PC-9 (cell line): ENCODE measurements at regions not wholly inside any gene's neighbourhood (a gene's known extent, or its start where the extent isn't known, plus 50 kb on each side); places are given as distances from the start of the nearest gene placed in this dataset.

Source experiments
- BruUV-seq: library from RNA; stranded (reverse); fragments of 400-500 nt; replicated peaks from 2 replicates; lab custom pipeline; 2021; lab: Mats Ljungman, UMichigan
- CTCF ChIA-PET: fragments of 300-600 bp; sonication (Branson Sonifier 250); formaldehyde crosslinking; loops from one replicate; lab custom pipeline; 2022; ENCODE audit warnings: antibody characterized with exemption; lab: Charles Lee
- POLR2A ChIA-PET: fragments of 300-600 bp; sonication (Branson Sonifier 250); formaldehyde crosslinking; loops from one replicate; lab custom pipeline; 2022; ENCODE audit warnings: antibody characterized with exemption; ENCODE audit not compliant: unreplicated experiment; lab: Charles Lee
- DNase-seq, 2 experiments: peaks; one replicate each; pipeline versions ENCODE4 v3.0.0 to v3.0.0-alpha.2; 2015 to 2022; ENCODE audit warnings: mixed read lengths in 1 of 2
- H2AFZ ChIP-seq: fragments of 200-600 bp; sonication (generic); 2 replicates; pipeline ENCODE4 v1.8.1; 2017; ENCODE audit warnings: antibody characterized with exemption
- H3F3A ChIP-seq: fragments of 200-600 bp; sonication (generic); 2 replicates; pipeline ENCODE4 v1.8.1; 2017; ENCODE audit warnings: antibody characterized with exemption, mild to moderate bottlenecking, low read depth; ENCODE audit not compliant: insufficient read depth
- H3K27ac ChIP-seq: fragments of 200-600 bp; sonication (generic); 2 replicates; pipeline ENCODE4 v1.6.1; 2016; ENCODE audit warnings: mixed run types
- H3K27me3 ChIP-seq: fragments of 200-600 bp; sonication (generic); 2 replicates; pipeline ENCODE4 v1.6.1; 2016; ENCODE audit warnings: low read depth, mixed run types; ENCODE audit not compliant: insufficient read depth
- H3K36me3 ChIP-seq: fragments of 200-600 bp; sonication (generic); 2 replicates; pipeline ENCODE4 v1.6.1; 2016; ENCODE audit warnings: low read depth, mixed run types
- H3K4me1 ChIP-seq: fragments of 200-600 bp; sonication (generic); replicated peaks from 2 replicates; pipeline ENCODE4 v1.6.1; 2016; ENCODE audit warnings: mixed run types; ENCODE audit not compliant: insufficient read depth
- H3K4me2 ChIP-seq: fragments of 200-600 bp; sonication (generic); 2 replicates; pipeline ENCODE4 v1.6.1; 2017; ENCODE audit warnings: mixed run types
- H3K4me3 ChIP-seq: fragments of 200-600 bp; sonication (generic); 2 replicates; pipeline ENCODE4 v1.6.1; 2016; ENCODE audit warnings: mixed run types
- H3K79me2 ChIP-seq: fragments of 200-600 bp; sonication (generic); 2 replicates; pipeline ENCODE4 v1.6.1; 2017; ENCODE audit warnings: low read depth, mixed run types
- H3K9me2 ChIP-seq: fragments of 200-600 bp; sonication (generic); 2 replicates; pipeline ENCODE4 v1.8.1; 2017; ENCODE audit warnings: mild to moderate bottlenecking; ENCODE audit not compliant: insufficient read depth
- H3K9me3 ChIP-seq: fragments of 200-600 bp; sonication (generic); 2 replicates; pipeline ENCODE4 v1.8.1; 2016; ENCODE audit warnings: low read depth; ENCODE audit not compliant: insufficient read depth
- H4K20me1 ChIP-seq: fragments of 200-600 bp; sonication (generic); 2 replicates; pipeline ENCODE4 v1.8.1; 2017; ENCODE audit not compliant: insufficient read depth
- EZH2 ChIP-seq: fragments of 200-600 bp; sonication (generic); IDR thresholded peaks from 2 replicates; pipeline ENCODE4 v1.8.0; 2017; ENCODE audit warnings: antibody characterized with exemption, low read depth
- intact Hi-C: fragments of 100-400 bp; cut with micrococcal nuclease; formaldehyde crosslinking; loops from one replicate; pipeline ENCODE4 v1.10.0; 2022; ENCODE audit not compliant: unreplicated experiment
- TF ChIP-seq, protein P1 (sequence below): fragments of 200-600 bp; sonication (generic); conservative IDR thresholded peaks from 2 replicates; pipeline ENCODE4 v1.6.1; 2017; ENCODE audit warnings: mixed run types, antibody characterized with exemption, mild to moderate bottlenecking, moderate library complexity

DNA sequence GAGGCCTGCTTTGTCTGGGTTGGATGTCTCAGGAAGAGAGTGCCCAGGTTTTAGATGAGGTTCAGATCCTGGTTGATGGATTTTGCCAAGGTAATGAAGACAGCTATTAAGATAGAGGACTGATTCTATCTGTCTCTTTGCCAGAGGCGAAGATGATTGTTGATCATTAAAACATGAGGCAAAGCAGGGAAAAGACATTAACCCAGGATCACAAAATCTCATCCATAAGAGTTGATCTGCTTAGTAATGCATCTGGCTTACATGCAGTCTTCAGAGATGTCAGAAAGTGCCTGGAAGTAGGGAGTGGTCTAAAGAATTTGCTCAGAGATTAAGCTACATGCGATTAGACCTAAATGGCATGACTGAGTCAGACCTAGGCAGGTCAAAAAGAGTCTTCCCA is 229.6 kb upstream of the PLD5 start:
- no peak for DNase-seq
- TF ChIP-seq, protein P1, sequence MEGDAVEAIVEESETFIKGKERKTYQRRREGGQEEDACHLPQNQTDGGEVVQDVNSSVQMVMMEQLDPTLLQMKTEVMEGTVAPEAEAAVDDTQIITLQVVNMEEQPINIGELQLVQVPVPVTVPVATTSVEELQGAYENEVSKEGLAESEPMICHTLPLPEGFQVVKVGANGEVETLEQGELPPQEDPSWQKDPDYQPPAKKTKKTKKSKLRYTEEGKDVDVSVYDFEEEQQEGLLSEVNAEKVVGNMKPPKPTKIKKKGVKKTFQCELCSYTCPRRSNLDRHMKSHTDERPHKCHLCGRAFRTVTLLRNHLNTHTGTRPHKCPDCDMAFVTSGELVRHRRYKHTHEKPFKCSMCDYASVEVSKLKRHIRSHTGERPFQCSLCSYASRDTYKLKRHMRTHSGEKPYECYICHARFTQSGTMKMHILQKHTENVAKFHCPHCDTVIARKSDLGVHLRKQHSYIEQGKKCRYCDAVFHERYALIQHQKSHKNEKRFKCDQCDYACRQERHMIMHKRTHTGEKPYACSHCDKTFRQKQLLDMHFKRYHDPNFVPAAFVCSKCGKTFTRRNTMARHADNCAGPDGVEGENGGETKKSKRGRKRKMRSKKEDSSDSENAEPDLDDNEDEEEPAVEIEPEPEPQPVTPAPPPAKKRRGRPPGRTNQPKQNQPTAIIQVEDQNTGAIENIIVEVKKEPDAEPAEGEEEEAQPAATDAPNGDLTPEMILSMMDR = no peak
- TF ChIP-seq EZH2 = no peak
- Histone ChIP-seq H3K36me3 (no peaks in the 10 kb centered on the region), H3K9me2 (no peaks in the 10 kb centered on the region), H3F3A (no peaks in the 10 kb centered on the region), H3K79me2 (no peaks in the 10 kb centered on the region), H3K4me3 (no peak overlapping the region), H2AFZ (no peak overlapping the region), H3K27ac (no peak overlapping the region), H3K27me3 (no peaks in the 10 kb centered on the region), H3K4me2 (no peak overlapping the region), H3K9me3 (no peaks in the 10 kb centered on the region), H4K20me1 (no peaks in the 10 kb centered on the region), H3K4me1 (no peaks in the 10 kb centered on the region)
- POLR2A ChIA-PET = no interaction called here
- no TSS peak for BruUV-seq
- CTCF ChIA-PET = no interaction called here
- intact Hi-C loops = no loop called here

DNA sequence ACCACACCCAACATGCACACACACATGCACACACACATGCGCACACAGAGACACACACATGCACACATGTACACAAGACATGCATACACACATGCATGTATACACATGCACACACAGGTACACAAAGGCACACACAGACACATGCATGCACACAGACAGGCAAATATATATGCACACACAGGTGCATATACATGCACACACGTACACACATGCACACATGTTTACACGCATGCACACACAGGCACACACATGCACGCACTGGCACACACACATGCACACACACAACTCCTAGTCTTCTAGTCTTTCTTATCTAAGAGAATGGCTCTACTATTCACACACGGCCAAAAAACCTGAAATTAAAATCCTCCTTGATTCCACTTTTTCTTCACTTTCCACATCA is 222.7 kb upstream of the PLD5 start:
- BruUV-seq = no TSS peak
- no peaks in the 10 kb centered on the region for H3K36me3 ChIP-seq
- H3K27me3 ChIP-seq = 0 out of 2 replicates have a peak, but pooled peaks cover 6% of the 10 kb centered on the region
- H2AFZ ChIP-seq = no peak overlapping the region
- no peaks in the 10 kb centered on the region for H3K9me2 ChIP-seq
- intact Hi-C loops = no loop called here
- CTCF ChIA-PET = no interaction called here
- POLR2A ChIA-PET = no interaction called here
- H3K27ac ChIP-seq = no peak overlapping the region
- no peaks in the 10 kb centered on the region for H3F3A ChIP-seq
- H3K79me2 ChIP-seq = no peaks in the 10 kb centered on the region
- no peaks in the 10 kb centered on the region for H3K4me1 ChIP-seq
- TF ChIP-seq EZH2 = no peak
- TF ChIP-seq, protein P1 = no peak
- no peaks in the 10 kb centered on the region for H4K20me1 ChIP-seq
- no peak overlapping the region for H3K4me2 ChIP-seq
- H3K9me3 ChIP-seq = no peaks in the 10 kb centered on the region
- DNase-seq = no peak
- H3K4me3 ChIP-seq = no peak overlapping the region

DNA sequence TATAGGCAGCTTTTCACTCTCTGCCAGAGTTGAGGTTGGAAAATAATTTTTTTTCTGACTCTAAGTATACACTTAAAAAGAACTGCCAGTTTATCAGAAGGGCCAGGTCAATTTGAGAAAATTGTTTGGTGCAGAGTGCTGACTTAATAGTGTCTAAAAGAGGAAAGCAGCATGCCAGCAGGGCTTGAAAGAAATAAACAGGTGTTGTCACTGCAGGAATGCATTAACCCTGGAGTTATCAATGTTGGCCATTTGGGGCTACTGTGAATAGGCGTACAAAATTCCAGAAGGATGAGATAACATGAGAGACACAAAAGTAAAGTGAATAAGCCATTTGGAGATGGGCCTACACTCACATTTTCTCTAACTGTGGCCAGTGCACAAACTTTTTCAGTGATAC is 220.6 kb upstream of the PLD5 start:
- no peaks in the 10 kb centered on the region for H3K4me1 ChIP-seq
- no peak overlapping the region for H3K4me3 ChIP-seq
- no peak for DNase-seq
- H3K36me3 ChIP-seq = no peaks in the 10 kb centered on the region
- ChIA-PET POLR2A (no interaction called here), CTCF (no interaction called here)
- no TSS peak for BruUV-seq
- no peaks in the 10 kb centered on the region for H4K20me1 ChIP-seq
- no peak overlapping the region for H3K27ac ChIP-seq
- H3K79me2 ChIP-seq = no peaks in the 10 kb centered on the region
- no peak overlapping the region for H3K4me2 ChIP-seq
- H3K27me3 ChIP-seq = 0 out of 2 replicates have a peak, but pooled peaks cover 6% of the 10 kb centered on the region
- intact Hi-C loops = no loop called here
- no peak overlapping the region for H2AFZ ChIP-seq
- no peaks in the 10 kb centered on the region for H3K9me2 ChIP-seq
- no peaks in the 10 kb centered on the region for H3F3A ChIP-seq
- H3K9me3 ChIP-seq = no peaks in the 10 kb centered on the region
- TF ChIP-seq, protein P1 = no peak
- TF ChIP-seq EZH2 = no peak
